Stimulated activated CD4-positive, alpha-beta T cell treated with anti-CD3 and anti-CD28 coated beads, Interleukin-4, amount 100 ng/mL, for 1 hour (primary cell): ENCODE measurements at regions not wholly inside any gene's neighbourhood (a gene's known extent, or its start where the extent isn't known, plus 50 kb on each side); places are given as distances from the start of the nearest gene placed in this dataset.
"Not testable (repeated sequence)": the region's sequence is repeated elsewhere in the genome, so short reads cannot be mapped to it uniquely, and the experiment has no call there.

ENCODE experiments used
- DNase-seq: peaks from one replicate; pipeline ENCODE4 v3.0.0-alpha.2; 2020

GRCh38 chr15:53209396-53210042, 419.4 kb upstream of the ONECUT1 start:
- no peak for DNase-seq

DNA sequence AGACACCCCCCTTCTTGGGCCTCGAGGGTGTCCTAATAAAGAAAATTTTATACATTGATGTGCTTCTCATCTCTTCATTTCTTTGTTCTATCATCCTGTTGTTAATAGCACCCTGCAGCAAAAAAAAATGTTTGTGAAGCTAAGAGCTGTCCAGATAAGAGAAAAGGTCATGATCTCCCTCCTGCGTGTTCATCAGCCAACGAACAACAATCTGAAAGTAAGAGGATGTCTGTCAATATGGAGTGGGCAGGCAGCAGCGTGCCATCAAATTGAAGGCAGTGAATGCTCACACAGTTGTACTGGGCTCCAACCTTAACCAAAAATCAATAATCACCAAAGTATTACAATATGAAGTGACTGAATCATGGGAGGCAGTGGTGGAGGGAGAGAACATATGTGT, 418.6 kb upstream of the ONECUT1 start:
- DNase-seq = no peak

DNA sequence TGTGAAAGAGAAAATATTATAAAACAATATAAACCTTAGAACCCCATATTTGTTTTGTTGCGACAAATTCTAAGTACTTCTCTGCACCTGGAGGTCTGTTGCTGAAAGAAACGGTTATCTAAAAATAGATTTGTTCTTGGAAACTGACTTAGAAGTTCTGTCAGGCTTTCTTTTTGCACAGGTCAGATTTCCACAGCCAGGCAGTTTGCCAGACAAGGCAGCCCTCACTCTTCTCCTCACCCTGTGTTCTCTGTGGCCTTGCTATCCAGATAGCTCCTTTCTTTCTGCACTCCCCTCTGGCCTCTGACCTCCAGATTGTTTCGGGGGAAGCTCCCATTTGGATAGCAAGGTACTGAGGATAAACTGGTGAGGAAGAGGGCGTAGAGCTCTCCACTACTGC, 413.3 kb upstream of the ONECUT1 start:
- no peak for DNase-seq

DNA sequence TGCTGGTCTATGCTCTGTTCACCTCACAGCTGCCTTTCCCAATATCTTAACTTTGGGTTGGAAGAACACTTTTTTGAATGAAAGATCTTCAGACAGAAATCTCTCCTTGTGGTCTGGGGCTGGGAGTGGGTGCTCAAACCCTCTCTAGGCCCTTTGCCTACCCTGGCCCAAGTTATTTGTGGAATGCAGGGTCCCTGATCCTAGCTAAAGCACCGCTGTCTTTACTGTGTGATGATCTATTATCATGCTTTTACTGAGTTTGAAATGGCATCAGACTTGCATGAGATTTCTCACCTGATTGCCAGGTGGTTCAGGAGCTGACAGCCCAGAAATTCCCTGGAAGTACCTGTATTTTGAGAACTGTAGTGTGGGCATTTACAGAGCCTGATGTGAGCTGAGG, 412.7 kb upstream of the ONECUT1 start:
- no peak for DNase-seq

DNA sequence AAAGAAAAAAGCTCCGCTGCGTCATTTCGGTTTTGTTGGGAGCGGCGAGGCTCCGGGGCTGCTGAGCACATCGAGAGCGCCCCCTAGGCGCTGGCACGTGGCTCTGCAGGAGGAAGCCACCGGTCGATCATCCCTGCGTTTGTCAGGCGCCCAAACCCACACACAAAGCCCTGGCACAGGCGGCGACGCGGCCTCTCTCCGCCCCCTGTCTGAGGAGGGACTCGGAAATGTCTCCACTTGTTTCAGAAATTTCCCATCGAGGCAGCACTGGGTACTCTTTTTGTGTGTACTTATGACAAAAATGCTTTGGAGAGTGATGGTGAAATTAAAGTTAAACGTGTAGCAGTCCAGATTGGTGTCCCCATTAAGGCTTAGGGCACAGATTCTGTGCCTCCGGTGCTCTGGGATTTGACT, 407.3 kb upstream of the ONECUT1 start:
- peak; percentile 22 for DNase-seq

DNA sequence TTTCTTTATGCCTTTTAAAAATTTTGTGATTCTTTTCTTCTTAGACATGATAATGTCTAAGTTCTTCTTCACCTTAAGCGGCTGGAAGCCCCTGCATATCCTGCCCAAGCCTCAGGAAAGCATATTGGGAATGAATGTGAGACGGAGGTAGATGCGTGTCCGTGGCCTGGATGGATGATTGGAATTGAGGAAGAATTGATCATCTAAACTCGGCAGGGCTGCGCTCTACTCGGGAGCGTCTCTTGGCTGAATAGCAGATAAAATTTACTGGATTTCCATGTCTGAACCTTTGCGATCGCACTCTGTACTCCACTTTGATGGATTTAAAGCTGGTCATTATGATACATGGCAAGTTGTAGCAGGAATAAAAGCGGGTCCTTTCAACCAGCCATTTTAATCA, 406.7 kb upstream of the ONECUT1 start:
- no peak for DNase-seq

DNA sequence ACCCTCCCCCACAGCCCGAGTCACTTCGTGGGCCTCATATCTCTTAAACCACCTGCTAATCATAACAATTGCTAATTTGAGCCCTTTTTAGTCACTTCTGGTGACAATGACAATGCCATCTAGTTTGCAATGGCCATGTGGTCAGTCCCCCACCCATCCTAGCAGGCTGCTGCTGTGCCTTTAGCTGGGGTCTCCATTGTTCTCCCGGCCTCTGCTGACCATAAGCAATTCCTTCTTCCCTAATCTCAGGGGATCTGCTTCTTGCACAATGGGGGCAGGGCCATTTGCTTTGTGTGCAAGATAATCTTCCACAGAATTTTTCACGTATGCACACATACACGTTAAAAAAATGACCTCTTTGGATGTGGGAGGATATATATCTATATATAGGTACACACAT, 406.1 kb upstream of the ONECUT1 start:
- DNase-seq = no peak

DNA sequence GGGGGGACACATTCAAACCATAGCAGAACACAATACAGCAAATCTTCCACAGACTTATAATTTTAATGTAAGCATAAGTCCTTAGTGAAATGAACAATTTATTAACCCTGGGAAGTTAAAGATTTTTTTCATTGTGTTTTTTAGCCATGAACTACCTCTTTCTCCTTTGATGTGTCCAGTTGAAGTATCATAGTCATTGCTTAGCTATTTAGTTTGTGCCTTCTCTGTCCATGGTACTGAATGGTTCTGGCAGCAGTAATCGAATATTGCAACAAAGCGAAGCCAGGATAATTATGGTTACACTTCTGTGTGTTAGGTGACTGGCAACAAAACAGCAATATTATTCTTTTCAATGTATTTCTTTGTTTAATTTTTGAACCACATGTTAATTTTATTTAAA, 403.0 kb upstream of the ONECUT1 start:
- DNase-seq = no peak

DNA sequence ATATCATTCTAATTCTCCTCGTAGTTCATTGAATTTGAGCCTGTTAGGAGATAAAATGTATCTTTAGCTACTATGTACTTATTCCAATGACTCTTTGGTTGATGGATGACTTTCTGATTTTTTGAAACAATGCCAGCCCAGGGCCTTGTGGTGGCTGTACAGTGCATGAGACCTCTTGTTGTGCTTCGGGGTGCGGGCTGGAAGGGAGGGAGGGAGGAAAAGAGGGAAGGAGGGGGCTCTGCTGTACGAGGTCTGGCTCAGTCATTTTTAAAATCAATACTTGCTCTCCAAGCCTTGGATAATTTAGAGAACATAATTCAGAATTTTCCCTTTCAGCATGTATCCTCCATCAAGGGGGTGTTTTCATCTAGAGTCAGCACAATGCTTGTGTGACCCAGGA, 399.7 kb upstream of the ONECUT1 start:
- DNase-seq = no peak

DNA sequence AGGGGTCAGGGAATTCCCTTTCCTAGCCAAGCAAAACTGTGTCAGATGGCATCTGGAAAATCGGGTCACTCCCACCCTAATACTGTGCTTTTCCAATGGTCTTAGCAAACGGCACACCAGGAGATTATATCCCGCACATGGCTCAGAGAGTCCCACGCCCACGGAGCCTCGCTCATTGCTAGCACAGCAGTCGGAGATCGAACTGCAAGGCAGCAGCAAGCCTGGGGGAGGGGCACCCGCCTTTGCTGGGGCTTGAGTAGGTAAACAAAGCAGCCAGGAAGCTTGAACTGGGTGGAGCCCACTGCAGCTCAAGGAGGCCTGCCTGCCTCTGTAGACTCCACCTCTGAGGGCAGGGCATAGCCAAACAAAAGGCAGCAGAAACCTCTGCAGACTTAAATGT, 393.3 kb upstream of the ONECUT1 start:
- not testable (repeated sequence) for DNase-seq

DNA sequence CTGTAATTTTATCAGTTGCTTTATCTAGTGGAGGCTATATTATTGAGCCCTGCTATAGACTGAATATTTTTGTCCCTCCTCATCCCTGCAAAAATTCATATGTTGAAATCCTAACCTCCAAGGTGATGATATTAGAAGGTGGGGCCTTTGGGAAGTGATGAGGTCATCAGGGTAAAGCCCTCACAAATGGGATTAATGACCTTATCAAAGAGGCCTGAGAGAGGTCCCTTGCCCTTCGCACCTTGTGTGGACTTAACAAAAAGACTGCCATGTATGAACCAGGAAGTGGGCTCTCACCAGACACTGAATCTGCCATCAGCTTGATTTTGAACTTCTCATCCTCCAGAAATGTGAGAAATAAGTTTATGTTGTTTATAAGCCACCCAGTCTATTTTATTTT, 381.4 kb upstream of the ONECUT1 start:
- no peak for DNase-seq

DNA sequence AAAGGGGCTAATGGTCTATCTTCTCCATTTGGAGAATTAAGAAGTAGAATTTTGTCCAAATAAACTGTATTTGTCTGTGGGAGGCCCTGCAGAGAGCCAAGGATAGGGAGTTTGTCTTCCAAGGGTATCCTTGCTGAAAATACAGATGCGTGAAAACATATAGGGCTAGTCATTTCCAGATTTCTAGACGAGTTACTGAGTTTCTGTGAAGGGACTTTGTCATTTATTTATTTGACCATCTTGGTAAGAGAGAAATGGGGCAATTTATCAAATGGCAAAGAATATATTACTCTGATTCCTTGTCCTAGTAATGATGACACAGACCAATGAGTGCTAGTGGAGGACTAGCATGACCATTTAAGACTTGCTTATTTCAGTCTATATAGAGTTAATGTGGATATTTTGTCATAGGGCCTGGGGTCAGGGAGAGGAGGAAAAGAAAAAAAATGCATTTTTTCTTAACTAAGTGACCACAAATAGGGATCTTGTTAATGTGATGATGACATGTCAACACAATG, 376.6 kb upstream of the ONECUT1 start:
- DNase-seq = no peak

GRCh38 chr15:53165988-53166683, 376.0 kb upstream of the ONECUT1 start:
- DNase-seq = no peak

DNA sequence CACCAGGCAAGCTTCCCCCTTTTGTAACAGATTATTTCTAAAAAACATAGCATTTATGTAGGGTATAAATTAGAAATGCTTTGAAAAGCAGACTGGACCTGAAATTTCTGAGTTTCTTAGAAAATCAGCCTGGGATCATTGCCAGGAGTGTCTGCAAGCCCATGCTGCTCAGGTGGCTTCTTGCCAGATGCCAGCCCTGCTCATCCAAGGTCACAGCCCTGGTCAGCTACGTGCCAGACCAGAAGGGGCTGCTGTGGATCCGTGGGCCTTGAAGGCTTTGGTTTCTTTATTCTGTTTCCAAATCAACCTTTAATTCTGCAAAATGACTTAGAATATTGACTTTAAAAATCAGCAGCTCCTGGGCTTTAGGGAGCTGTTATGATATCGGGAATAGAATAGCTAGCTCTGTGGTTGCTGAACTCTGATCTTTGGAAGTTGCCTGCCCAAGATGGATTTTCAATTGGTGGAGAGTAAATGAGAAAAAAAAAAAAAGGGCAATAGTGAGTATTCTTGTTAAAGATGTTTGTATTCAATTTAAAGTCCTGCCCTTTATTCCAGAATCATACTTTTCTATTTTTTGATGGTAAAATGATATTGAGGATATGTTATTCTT, 370.1 kb upstream of the ONECUT1 start:
- no peak for DNase-seq

DNA sequence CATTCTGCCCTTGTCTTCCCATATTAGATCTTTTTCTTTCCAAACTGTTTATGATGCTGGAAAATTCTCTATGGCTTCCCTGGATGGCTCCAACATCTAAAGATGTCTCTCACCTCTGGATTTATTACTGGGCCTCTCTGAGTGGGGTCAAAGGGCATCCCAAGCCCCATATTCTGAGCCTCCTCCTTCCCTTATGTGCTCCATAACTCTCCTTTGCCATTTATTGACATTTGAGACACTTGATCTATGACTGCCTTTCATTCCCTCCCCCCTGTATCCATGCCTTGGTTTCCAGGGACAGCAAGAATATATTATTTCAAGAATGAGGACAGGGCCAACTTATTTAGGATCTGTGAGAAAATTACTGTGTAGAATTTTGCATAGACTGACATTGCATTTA, 369.3 kb upstream of the ONECUT1 start:
- no peak for DNase-seq

DNA sequence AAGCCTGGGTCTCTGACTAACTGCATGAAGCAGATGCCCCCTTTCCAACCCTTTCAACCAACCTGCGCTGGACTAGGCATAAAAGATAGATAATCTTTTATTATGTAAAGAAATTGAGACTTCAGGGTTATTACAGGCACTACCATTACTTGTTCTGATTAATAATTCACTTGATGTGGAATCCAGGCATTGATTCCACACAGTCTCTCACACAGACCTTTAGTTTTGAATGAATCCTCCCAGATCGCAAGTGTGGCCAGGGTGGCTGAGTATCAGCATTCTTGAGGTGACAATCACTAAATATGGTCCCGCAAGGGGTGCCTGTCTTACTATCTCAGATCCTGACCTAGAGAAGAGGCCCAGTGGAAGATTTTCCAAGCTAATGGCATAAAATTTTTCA, 368.9 kb upstream of the ONECUT1 start:
- DNase-seq = no peak

DNA sequence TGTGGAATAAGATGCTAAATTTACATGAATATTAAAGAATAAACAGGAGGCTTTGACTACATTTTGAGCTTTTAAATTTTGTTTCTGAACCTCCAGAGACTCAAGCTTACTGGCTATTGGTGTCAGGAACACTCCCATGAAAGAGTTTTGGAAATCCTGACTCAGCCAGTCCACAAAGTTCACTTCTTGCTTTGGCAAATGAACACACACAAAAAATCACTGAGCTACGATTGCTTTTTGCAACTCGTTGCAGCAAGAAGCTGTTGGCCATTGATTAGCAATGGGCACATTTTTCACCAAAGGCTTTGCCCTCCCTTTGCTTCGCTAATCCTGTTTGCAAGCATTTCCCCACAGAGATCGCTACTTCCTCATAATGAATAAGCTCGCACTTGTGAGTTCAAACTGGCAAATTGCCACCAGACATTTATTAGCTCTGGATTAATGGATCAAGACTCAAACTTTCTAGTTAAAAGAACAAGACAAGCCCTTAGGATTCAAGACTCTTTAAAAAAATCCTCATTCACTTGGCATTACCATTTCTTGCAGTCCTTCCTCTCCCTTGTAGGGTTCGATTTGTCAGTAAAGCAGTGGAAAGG, 343.2 kb upstream of the ONECUT1 start:
- DNase-seq = no peak

GRCh38 chr15:53130943-53131342, 340.8 kb upstream of the ONECUT1 start:
- no peak for DNase-seq

DNA sequence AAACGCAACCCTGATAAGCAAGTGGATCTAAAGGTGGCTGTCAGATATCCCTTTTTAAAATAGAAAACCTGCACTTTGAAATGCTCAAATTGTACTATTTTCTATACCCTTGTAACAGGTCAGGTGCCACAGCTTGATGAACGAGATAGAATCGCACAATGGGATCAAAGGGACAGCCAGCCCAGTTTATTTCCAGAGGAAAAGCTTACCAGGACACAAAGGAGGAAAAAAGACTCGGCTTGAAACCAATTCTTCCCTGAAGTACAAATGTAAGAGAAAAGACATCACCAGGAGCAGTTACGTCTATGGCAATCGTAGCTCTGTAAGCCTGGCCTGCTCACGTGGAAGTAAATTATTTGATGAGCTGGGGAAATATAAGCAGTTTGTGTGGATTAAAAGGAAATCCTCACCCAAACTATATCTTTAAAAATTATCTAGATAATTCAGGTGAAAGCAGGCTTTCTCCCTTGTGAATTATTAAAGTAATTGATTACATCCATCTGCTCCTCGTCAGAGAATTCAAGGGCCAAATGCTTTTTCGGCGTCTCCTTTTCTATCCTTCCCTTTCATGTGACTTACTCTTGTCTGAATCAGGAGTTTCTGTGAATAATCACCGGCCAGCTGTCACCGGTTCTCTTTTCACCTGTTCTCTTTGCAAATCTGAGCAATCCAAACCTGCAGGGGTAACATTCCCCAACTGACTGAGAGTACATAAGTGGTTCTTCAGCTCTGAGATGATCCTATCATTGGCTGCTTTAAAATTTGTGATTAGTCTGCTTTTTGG, 339.2 kb upstream of the ONECUT1 start:
- no peak for DNase-seq

GRCh38 chr15:53128652-53129051, 338.5 kb upstream of the ONECUT1 start:
- DNase-seq = no peak

DNA sequence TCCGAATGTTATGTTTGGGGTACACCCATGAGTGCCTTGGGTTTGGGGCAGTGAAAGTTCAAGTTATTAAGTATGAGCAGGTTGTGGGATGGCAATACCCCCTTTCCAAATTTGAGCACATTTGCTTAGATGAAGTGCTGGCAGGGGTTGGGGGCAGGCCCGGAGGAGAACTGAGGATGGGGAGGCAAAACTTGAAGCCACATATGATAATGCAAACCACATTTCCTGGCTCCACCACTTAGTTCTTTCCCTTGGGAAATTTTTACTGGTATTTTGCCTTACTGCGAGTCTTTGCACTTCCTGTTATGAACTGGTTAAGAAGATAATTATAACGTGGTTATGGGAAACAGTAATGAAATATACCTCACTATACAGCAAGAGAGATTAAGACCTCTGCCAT, 336.0 kb upstream of the ONECUT1 start:
- no peak for DNase-seq

- DNase-seq = no peak
Observed at GRCh38 chr15:53122818-53123217, 332.7 kb upstream of the ONECUT1 start.

DNA sequence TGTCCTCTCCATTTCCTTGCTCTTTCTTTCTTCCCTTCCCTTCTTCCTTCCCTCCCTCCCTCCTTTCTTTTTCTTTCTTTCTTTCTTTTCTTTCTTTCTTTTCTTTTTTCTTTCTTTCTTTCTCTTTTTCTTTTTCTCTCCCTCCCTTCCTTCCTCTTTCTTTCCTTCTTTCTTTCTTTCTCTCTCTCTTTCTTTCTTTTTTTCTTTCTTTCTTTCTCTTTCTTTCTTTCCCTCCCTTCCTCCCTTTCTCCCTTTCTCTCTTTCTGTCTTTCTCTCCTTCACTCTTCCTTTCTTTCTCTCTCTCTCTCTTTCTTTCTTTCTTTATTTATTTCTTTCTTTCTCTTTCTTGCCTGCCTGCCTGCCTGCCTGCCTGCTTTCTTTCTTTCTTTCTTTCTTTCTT, 326.8 kb upstream of the ONECUT1 start:
- DNase-seq = not testable (repeated sequence)
